ENCODE measurements at regions not wholly inside any gene's neighbourhood (a gene's known extent, or its start where the extent isn't known, plus 50 kb on each side); places are given as distances from the start of the nearest gene placed in this dataset.

DNA sequence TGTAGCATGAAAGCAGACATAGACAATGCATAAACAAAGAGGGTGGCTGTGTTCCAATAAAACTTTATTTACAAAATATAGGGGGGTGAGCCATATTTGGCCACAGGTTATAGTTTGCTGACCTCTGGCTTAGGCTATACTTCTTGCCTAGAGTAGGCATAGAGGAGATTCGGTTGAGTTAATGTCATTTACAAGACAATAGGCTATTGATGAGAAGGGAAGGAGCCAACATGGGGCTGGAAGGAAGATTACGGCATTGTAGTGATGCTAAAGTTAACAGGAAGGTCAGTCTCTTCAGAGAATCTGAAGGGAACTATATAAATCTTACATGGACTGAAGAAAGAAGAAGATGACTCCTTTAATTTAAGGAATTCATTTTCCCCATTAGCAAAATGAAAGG lies 463.5 kb downstream of the HTR7 start:
- DNase-seq (ENCODE audit: low read depth) = no peak
- TF ChIP-seq, protein P1, sequence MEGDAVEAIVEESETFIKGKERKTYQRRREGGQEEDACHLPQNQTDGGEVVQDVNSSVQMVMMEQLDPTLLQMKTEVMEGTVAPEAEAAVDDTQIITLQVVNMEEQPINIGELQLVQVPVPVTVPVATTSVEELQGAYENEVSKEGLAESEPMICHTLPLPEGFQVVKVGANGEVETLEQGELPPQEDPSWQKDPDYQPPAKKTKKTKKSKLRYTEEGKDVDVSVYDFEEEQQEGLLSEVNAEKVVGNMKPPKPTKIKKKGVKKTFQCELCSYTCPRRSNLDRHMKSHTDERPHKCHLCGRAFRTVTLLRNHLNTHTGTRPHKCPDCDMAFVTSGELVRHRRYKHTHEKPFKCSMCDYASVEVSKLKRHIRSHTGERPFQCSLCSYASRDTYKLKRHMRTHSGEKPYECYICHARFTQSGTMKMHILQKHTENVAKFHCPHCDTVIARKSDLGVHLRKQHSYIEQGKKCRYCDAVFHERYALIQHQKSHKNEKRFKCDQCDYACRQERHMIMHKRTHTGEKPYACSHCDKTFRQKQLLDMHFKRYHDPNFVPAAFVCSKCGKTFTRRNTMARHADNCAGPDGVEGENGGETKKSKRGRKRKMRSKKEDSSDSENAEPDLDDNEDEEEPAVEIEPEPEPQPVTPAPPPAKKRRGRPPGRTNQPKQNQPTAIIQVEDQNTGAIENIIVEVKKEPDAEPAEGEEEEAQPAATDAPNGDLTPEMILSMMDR (IDR thresholded peaks at IDR 0.05; ENCODE audit: control insufficient read depth, insufficient read depth, low read depth, low read length, missing control alignments) = no peak
- no peak overlapping the region for H3K4me3 ChIP-seq (ENCODE audit: control insufficient read depth, low read depth, low read length)

- no peak for DNase-seq (ENCODE audit: low read depth)
- H3K4me3 ChIP-seq (ENCODE audit: control insufficient read depth, low read depth, low read length) = no peak overlapping the region
- TF ChIP-seq, protein P1 (IDR thresholded peaks at IDR 0.05; ENCODE audit: control insufficient read depth, insufficient read depth, low read depth, low read length, missing control alignments) = no peak
Measured at GRCh38 chr10:90396721-90397120, 461.1 kb downstream of the HTR7 start.

DNA sequence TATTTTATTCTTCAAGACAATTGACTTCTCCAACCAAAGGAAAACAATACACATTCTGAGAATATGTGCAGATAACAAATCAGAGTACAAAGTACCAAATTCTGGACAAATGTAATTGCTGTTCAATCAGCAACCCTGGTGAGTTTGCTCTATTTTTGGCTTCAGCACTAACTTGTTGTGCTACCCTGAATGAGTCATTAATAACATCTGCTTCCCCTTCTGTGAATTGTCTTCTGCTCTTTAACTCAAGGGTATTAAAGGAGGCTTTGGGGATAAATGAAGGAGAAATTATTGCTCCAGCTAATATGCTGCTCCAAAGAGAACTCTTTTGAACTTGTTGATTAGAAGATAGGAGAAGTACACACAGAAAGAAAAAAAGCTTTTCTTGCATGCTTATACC lies 459.3 kb downstream of the HTR7 start:
- no peak for DNase-seq (ENCODE audit: low read depth)
- TF ChIP-seq, protein P1 (IDR thresholded peaks at IDR 0.05; ENCODE audit: control insufficient read depth, insufficient read depth, low read depth, low read length, missing control alignments) = no peak
- no peak overlapping the region for H3K4me3 ChIP-seq (ENCODE audit: control insufficient read depth, low read depth, low read length)

GRCh38 chr10:90399782-90400181 lies 458.1 kb downstream of the HTR7 start:
- no peak overlapping the region for H3K4me3 ChIP-seq (ENCODE audit: control insufficient read depth, low read depth, low read length)
- TF ChIP-seq, protein P1 (IDR thresholded peaks at IDR 0.05; ENCODE audit: control insufficient read depth, insufficient read depth, low read depth, low read length, missing control alignments) = no peak
- DNase-seq (ENCODE audit: low read depth) = no peak

- TF ChIP-seq, protein P1 (IDR thresholded peaks at IDR 0.05; ENCODE audit: control insufficient read depth, insufficient read depth, low read depth, low read length, missing control alignments) = no peak
- DNase-seq (ENCODE audit: low read depth) = no peak
- H3K4me3 ChIP-seq (ENCODE audit: control insufficient read depth, low read depth, low read length) = no peak overlapping the region
Measured at GRCh38 chr10:90403211-90404000, 454.4 kb downstream of the HTR7 start.

- no peak for DNase-seq (ENCODE audit: low read depth)
- H3K4me3 ChIP-seq (ENCODE audit: control insufficient read depth, low read depth, low read length) = no peak overlapping the region
- TF ChIP-seq, protein P1 (IDR thresholded peaks at IDR 0.05; ENCODE audit: control insufficient read depth, insufficient read depth, low read depth, low read length, missing control alignments) = no peak
Measured at GRCh38 chr10:90407131-90407530, 450.7 kb downstream of the HTR7 start.

Measured in AG09309 (cell line).